ENCODE measurements at regions not wholly inside any gene's neighbourhood (a gene's known extent, or its start where the extent isn't known, plus 50 kb on each side); places are given as distances from the start of the nearest gene placed in this dataset.
"Not testable (repeated sequence)": the region's sequence is repeated elsewhere in the genome, so short reads cannot be mapped to it uniquely, and the experiment has no call there.

- no peak overlapping the region for H3K27ac Mint-ChIP-seq
- H3K9me3 Mint-ChIP-seq = no peaks in the 10 kb centered on the region
- intact Hi-C loops (cut with micrococcal nuclease) = no loop called here
- H3K36me3 Mint-ChIP-seq (ENCODE audit: low read depth) = no peaks in the 10 kb centered on the region
- no peak for DNase-seq (ENCODE audit: low spot score)
- no peaks in the 10 kb centered on the region for H3K4me1 Mint-ChIP-seq (ENCODE audit: low read depth)
- no peak overlapping the region for H3K4me3 Mint-ChIP-seq
- H3K27me3 Mint-ChIP-seq (ENCODE audit: insufficient read depth) = peaks cover 2% of the 10 kb centered on the region
Measured at GRCh38 chrX:30147996-30148643, 67.2 kb upstream of the MAGEB2 start.

- H3K9me3 Mint-ChIP-seq; H3K27ac Mint-ChIP-seq; H3K36me3 Mint-ChIP-seq (ENCODE audit: low read depth); H3K4me1 Mint-ChIP-seq (ENCODE audit: low read depth); DNase-seq (ENCODE audit: low spot score); intact Hi-C loops (cut with micrococcal nuclease); H3K27me3 Mint-ChIP-seq (ENCODE audit: insufficient read depth); H3K4me3 Mint-ChIP-seq: not testable (repeated sequence)
Measured at GRCh38 chrX:30149206-30149605, 66.2 kb upstream of the MAGEB2 start.

- DNase-seq (ENCODE audit: low spot score) = no peak
- no peaks in the 10 kb centered on the region for H3K36me3 Mint-ChIP-seq (ENCODE audit: low read depth)
- intact Hi-C loops (cut with micrococcal nuclease) = no loop called here
- no peak overlapping the region for H3K27ac Mint-ChIP-seq
- no peaks in the 10 kb centered on the region for H3K4me1 Mint-ChIP-seq (ENCODE audit: low read depth)
- H3K9me3 Mint-ChIP-seq = no peaks in the 10 kb centered on the region
- no peaks in the 10 kb centered on the region for H3K27me3 Mint-ChIP-seq (ENCODE audit: insufficient read depth)
- H3K4me3 Mint-ChIP-seq = no peak overlapping the region
Measured at GRCh38 chrX:30150196-30150895, 65.0 kb upstream of the MAGEB2 start.

- intact Hi-C loops (cut with micrococcal nuclease) = no loop called here
- DNase-seq (ENCODE audit: low spot score) = no peak
Measured at GRCh38 chrX:30151964-30152363, 63.4 kb upstream of the MAGEB2 start.

GRCh38 chrX:30153175-30153880, 62.0 kb upstream of the MAGEB2 start:
- Mint-ChIP-seq H3K27me3 (ENCODE audit: insufficient read depth) (no peaks in the 10 kb centered on the region), H3K9me3 (no peaks in the 10 kb centered on the region), H3K27ac (no peak overlapping the region), H3K4me3 (no peak overlapping the region), H3K36me3 (ENCODE audit: low read depth) (no peaks in the 10 kb centered on the region), H3K4me1 (ENCODE audit: low read depth) (no peaks in the 10 kb centered on the region)
- intact Hi-C loops (cut with micrococcal nuclease) = no loop called here
- no peak for DNase-seq (ENCODE audit: low spot score)

More at GRCh38 chrX:30151964-30152363, 63.4 kb upstream of the MAGEB2 start:
- H3K27ac Mint-ChIP-seq = no peak overlapping the region
- H3K4me1 Mint-ChIP-seq (ENCODE audit: low read depth) = no peaks in the 10 kb centered on the region
- no peak overlapping the region for H3K4me3 Mint-ChIP-seq
- H3K36me3 Mint-ChIP-seq (ENCODE audit: low read depth) = no peaks in the 10 kb centered on the region
- no peaks in the 10 kb centered on the region for H3K9me3 Mint-ChIP-seq
- H3K27me3 Mint-ChIP-seq (ENCODE audit: insufficient read depth) = no peaks in the 10 kb centered on the region

GRCh38 chrX:30153881-30154260, 61.5 kb upstream of the MAGEB2 start:
- H3K4me3 Mint-ChIP-seq = no peak overlapping the region
- H3K9me3 Mint-ChIP-seq = no peaks in the 10 kb centered on the region
- intact Hi-C loops (cut with micrococcal nuclease) = no loop called here
- no peaks in the 10 kb centered on the region for H3K4me1 Mint-ChIP-seq (ENCODE audit: low read depth)
- no peaks in the 10 kb centered on the region for H3K36me3 Mint-ChIP-seq (ENCODE audit: low read depth)
- DNase-seq (ENCODE audit: low spot score) = no peak
- no peaks in the 10 kb centered on the region for H3K27me3 Mint-ChIP-seq (ENCODE audit: insufficient read depth)
- H3K27ac Mint-ChIP-seq = no peak overlapping the region

GRCh38 chrX:30156009-30156408, 59.4 kb upstream of the MAGEB2 start:
- DNase-seq (ENCODE audit: low spot score) = no peak
- Mint-ChIP-seq H3K27ac (no peak overlapping the region), H3K4me3 (no peak overlapping the region), H3K9me3 (no peaks in the 10 kb centered on the region), H3K27me3 (ENCODE audit: insufficient read depth) (no peaks in the 10 kb centered on the region), H3K4me1 (ENCODE audit: low read depth) (no peaks in the 10 kb centered on the region), H3K36me3 (ENCODE audit: low read depth) (no peaks in the 10 kb centered on the region)
- intact Hi-C loops (cut with micrococcal nuclease) = no loop called here

- intact Hi-C loops (cut with micrococcal nuclease) = no loop called here
- Mint-ChIP-seq H3K27ac (no peak overlapping the region), H3K36me3 (ENCODE audit: low read depth) (no peaks in the 10 kb centered on the region), H3K4me1 (ENCODE audit: low read depth) (no peaks in the 10 kb centered on the region), H3K4me3 (no peak overlapping the region), H3K27me3 (ENCODE audit: insufficient read depth) (no peaks in the 10 kb centered on the region), H3K9me3 (no peaks in the 10 kb centered on the region)
- no peak for DNase-seq (ENCODE audit: low spot score)
Measured at GRCh38 chrX:30156880-30157560, 58.3 kb upstream of the MAGEB2 start.

GRCh38 chrX:30161043-30161442, 54.3 kb upstream of the MAGEB2 start:
- DNase-seq (ENCODE audit: low spot score) = no peak
- intact Hi-C loops (cut with micrococcal nuclease) = no loop called here
- Mint-ChIP-seq H3K9me3 (no peaks in the 10 kb centered on the region), H3K27ac (no peak overlapping the region), H3K4me3 (no peak overlapping the region), H3K4me1 (ENCODE audit: low read depth) (no peaks in the 10 kb centered on the region), H3K27me3 (ENCODE audit: insufficient read depth) (no peaks in the 10 kb centered on the region), H3K36me3 (ENCODE audit: low read depth) (no peaks in the 10 kb centered on the region)
